D721Med (cell line): ENCODE measurements at regions not wholly inside any gene's neighbourhood (a gene's known extent, or its start where the extent isn't known, plus 50 kb on each side); places are given as distances from the start of the nearest gene placed in this dataset.

Source experiments
- DNase-seq: peaks from one replicate; pipeline ENCODE4 v3.0.0; 2011; ENCODE audit warnings: low spot score; ENCODE audit not compliant: insufficient read length
- FAIRE-seq: peaks from 2 replicates; lab custom pipeline; 2011; peaks lifted over from hg19 to GRCh38; lab: Jason Lieb, UNC
- CTCF ChIP-seq: IDR thresholded peaks from 2 replicates; pipeline ENCODE4 v1.5.1; 2012; ENCODE audit warnings: mild to moderate bottlenecking, control low read depth; ENCODE audit not compliant: insufficient read depth; ENCODE audit errors: missing control alignments

GRCh38 chr4:74656596-74656995 lies 137.7 kb downstream of the BTC start:
- DNase-seq (no peak), FAIRE-seq (no peak)
- no peak for TF ChIP-seq CTCF

DNA sequence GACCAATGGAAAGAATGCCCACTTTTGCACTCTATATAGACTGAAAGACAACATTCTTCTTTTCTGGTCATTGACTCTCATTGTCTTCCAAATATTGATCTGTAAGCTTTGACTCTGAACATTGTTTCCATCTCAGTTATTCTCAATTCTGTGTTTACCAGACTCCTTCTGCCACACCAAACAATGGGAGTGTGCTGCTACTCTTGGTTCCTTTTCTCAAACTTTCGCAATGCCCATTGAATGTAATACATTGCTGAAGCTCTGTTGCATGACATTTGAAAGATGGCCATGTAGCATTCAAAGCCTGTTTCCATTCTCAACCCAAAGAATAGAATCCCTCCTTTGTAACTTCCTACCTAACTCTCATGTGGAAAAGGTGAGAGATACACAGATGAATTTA lies 136.2 kb downstream of the BTC start:
- DNase-seq = no peak
- TF ChIP-seq CTCF = no peak
- no peak for FAIRE-seq

- no peak for TF ChIP-seq CTCF
- no peak for DNase-seq
- no peak for FAIRE-seq
Observed at GRCh38 chr4:74659576-74660411, 134.5 kb downstream of the BTC start.

DNA sequence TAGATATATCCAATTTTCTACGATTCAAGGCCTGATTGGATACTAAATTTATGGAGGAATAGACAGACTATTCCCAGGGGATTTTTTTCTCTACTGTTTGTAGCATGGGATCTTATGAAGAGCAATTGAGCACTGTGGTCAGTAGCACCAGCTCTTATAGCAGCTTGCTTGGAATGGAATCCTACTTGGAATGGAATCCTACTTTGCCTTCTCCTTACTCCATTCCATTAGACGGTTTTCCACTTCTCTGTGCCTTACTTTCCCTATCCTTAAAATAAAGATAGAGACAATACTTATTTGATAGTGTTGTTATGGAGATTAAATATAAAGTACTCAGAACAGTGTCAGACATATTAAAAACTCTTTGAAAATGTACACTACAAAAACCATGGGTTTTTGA lies 133.5 kb downstream of the BTC start:
- no peak for DNase-seq
- no peak for FAIRE-seq
- no peak for TF ChIP-seq CTCF

GRCh38 chr4:74661427-74662201 lies 132.7 kb downstream of the BTC start:
- DNase-seq = no peak
- no peak for FAIRE-seq
- no peak for TF ChIP-seq CTCF

GRCh38 chr4:74663631-74664030 lies 130.7 kb downstream of the BTC start:
- DNase-seq (no peak), FAIRE-seq (no peak)
- TF ChIP-seq CTCF = no peak
